ACC112 (cell line): ENCODE measurements at regions not wholly inside any gene's neighbourhood (a gene's known extent, or its start where the extent isn't known, plus 50 kb on each side); places are given as distances from the start of the nearest gene placed in this dataset.

ENCODE experiments used
- H2AFZ ChIP-seq: fragments of 200-600 bp; sonication (generic); one replicate; pipeline ENCODE4 v1.6.0; 2017; ENCODE audit warnings: antibody characterized with exemption, low read length; ENCODE audit not compliant: unreplicated experiment
- H3K27ac ChIP-seq: fragments of 200-600 bp; sonication (generic); 2 replicates; pipeline ENCODE4 v1.5.1; 2014; ENCODE audit warnings: low read depth, mild to moderate bottlenecking, antibody characterized with exemption, low read length, moderate library complexity
- H3K27me3 ChIP-seq: fragments of 200-600 bp; sonication (generic); 2 replicates; pipeline ENCODE4 v1.6.1; 2014; ENCODE audit warnings: mild to moderate bottlenecking, antibody characterized with exemption, low read length, moderate library complexity, mixed read lengths; ENCODE audit not compliant: insufficient read depth
- H3K36me3 ChIP-seq: fragments of 200-600 bp; sonication (generic); 2 replicates; pipeline ENCODE4 v1.6.1; 2016; ENCODE audit warnings: mild to moderate bottlenecking, antibody characterized with exemption, low read length, moderate library complexity, mixed read lengths; ENCODE audit not compliant: insufficient read depth
- H3K4me1 ChIP-seq: fragments of 200-600 bp; sonication (generic); one replicate; pipeline ENCODE4 v1.6.1; 2016; ENCODE audit warnings: low read length, mixed read lengths; ENCODE audit not compliant: insufficient read depth, unreplicated experiment, control insufficient read depth
- H3K4me3 ChIP-seq: fragments of 200-600 bp; sonication (generic); 2 replicates; pipeline ENCODE4 v1.5.1; 2014; ENCODE audit warnings: mild to moderate bottlenecking, low read depth, low read length
- H3K79me2 ChIP-seq: fragments of 200-600 bp; sonication (generic); one replicate; pipeline ENCODE4 v1.6.0; 2016; ENCODE audit warnings: low read length; ENCODE audit not compliant: control insufficient read depth, unreplicated experiment, insufficient read depth

DNA sequence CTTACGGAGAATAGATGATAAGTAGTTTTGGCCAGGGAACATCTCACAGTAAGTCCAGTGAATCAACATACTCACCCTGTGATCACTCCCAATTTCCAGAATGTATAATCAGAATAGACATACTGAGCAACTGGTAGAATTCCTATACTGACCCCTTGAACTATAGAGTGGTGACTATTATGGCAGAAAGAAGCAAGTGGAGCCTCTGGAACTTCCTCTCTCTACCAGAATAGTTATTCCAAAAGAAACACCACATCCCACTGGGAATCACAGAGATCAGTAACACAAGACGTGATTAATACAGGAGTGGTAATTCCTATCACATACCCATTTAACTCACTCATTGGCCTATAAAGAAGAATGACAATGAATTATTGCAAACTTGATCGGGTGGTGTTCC is 50.1 kb upstream of the TRIM42 start:
- Histone ChIP-seq H3K27ac (peak overlapping the region; percentile 87), H3K27me3 (no peaks in the 10 kb centered on the region), H3K36me3 (no peaks in the 10 kb centered on the region), H3K4me1 (peaks cover 39% of the 10 kb centered on the region), H2AFZ (peak overlapping the region; percentile 50), H3K79me2 (no peaks in the 10 kb centered on the region), H3K4me3 (no peak overlapping the region)
